Suprapubic skin (tissue), 4 donors: ENCODE measurements at regions not wholly inside any gene's neighbourhood (a gene's known extent, or its start where the extent isn't known, plus 50 kb on each side); places are given as distances from the start of the nearest gene placed in this dataset.

Source experiments
- POLR2A ChIP-seq, 2 donors: fragments of 450-650 bp; IDR thresholded peaks; one replicate each; pipeline ENCODE4 v1.6.1; 2017; ENCODE audit warnings: antibody characterized with exemption in 2 of 2, mild to moderate bottlenecking in 2 of 2, moderate library complexity in 2 of 2
- POLR2AphosphoS5 ChIP-seq, 3 donors: sonication (generic); formaldehyde crosslinking; IDR thresholded peaks; one replicate each; pipeline ENCODE4 v1.6.1; 2017; ENCODE audit warnings: antibody characterized with exemption in 3 of 3
- TF ChIP-seq, protein P1 (sequence below), 2 donors: fragments of 200-600 bp in 1 of 2; fragments of 450-650 bp in 1 of 2; sonication (generic) in 1 of 2; IDR thresholded peaks; one replicate each; pipeline ENCODE4 v1.5.1; 2016 to 2019; ENCODE audit warnings: antibody characterized with exemption in 2 of 2, mild to moderate bottlenecking in 1 of 2, moderate library complexity in 1 of 2

DNA sequence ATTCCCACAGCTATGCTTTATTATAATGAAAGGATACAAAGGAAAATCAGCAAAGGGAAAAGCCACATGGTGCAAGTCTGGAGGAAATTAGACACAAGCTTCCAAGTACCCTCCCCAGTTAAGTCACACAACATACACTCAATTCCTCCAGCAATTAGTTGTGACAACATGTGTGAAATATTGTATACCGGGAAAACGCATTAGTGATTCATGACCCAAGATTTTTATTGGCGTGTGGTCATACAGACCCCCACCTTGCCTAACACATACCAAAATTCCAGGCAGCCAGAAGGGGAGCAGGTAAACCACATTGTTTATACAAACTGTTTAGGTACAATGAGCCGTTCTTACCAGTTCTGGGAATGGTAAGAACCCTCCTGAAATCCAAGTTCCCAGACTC lies 160.6 kb downstream of the CYB561 start:
- TF ChIP-seq POLR2AphosphoS5 (IDR thresholded peaks at IDR 0.05), result no peak
- TF ChIP-seq, protein P1, sequence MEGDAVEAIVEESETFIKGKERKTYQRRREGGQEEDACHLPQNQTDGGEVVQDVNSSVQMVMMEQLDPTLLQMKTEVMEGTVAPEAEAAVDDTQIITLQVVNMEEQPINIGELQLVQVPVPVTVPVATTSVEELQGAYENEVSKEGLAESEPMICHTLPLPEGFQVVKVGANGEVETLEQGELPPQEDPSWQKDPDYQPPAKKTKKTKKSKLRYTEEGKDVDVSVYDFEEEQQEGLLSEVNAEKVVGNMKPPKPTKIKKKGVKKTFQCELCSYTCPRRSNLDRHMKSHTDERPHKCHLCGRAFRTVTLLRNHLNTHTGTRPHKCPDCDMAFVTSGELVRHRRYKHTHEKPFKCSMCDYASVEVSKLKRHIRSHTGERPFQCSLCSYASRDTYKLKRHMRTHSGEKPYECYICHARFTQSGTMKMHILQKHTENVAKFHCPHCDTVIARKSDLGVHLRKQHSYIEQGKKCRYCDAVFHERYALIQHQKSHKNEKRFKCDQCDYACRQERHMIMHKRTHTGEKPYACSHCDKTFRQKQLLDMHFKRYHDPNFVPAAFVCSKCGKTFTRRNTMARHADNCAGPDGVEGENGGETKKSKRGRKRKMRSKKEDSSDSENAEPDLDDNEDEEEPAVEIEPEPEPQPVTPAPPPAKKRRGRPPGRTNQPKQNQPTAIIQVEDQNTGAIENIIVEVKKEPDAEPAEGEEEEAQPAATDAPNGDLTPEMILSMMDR (IDR thresholded peaks at IDR 0.05), result no peak
- TF ChIP-seq POLR2A (IDR thresholded peaks at IDR 0.05), result no peak
